ENCODE measurements at regions not wholly inside any gene's neighbourhood (a gene's known extent, or its start where the extent isn't known, plus 50 kb on each side); places are given as distances from the start of the nearest gene placed in this dataset.

DNA sequence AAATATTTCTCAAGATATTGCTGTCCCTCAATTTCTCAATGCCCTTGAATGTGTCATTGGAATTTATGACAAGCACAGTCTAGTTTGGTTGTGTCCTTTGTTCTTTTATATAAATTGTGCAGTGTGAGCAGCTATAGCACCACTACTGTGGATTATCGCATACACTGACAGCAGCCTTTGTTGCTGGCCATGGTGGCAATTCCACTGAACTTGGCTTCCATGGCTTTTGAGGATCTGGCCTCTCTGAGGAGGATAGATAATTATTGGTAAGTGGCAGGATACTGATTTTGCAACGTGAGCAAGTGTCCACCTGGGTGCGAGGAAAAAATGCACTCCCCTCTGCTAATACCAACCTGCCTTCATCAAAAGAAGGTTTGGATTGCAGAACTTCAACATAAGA is 84.0 kb downstream of the RDH14 start:
- TF ChIP-seq EZH2 (IDR thresholded peaks at IDR 0.05; ENCODE audit: borderline replicate concordance, low read depth, low read length, poor library complexity, severe bottlenecking), result no peak
- TF ChIP-seq, protein P1, sequence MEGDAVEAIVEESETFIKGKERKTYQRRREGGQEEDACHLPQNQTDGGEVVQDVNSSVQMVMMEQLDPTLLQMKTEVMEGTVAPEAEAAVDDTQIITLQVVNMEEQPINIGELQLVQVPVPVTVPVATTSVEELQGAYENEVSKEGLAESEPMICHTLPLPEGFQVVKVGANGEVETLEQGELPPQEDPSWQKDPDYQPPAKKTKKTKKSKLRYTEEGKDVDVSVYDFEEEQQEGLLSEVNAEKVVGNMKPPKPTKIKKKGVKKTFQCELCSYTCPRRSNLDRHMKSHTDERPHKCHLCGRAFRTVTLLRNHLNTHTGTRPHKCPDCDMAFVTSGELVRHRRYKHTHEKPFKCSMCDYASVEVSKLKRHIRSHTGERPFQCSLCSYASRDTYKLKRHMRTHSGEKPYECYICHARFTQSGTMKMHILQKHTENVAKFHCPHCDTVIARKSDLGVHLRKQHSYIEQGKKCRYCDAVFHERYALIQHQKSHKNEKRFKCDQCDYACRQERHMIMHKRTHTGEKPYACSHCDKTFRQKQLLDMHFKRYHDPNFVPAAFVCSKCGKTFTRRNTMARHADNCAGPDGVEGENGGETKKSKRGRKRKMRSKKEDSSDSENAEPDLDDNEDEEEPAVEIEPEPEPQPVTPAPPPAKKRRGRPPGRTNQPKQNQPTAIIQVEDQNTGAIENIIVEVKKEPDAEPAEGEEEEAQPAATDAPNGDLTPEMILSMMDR (conservative IDR thresholded peaks at IDR 0.05; ENCODE audit: low read depth, low read length), result no peak

Data from A673 (cell line).